ENCODE measurements at regions not wholly inside any gene's neighbourhood (a gene's known extent, or its start where the extent isn't known, plus 50 kb on each side); places are given as distances from the start of the nearest gene placed in this dataset.

GRCh38 chr18:56034949-56035348, 447.0 kb upstream of the TCF4 start:
- DNase-seq (ENCODE audit: low read depth in 2 of 2): no peak

GRCh38 chr18:56030060-56030459, 442.1 kb upstream of the TCF4 start:
- no peak for DNase-seq (ENCODE audit: low read depth in 2 of 2)

- DNase-seq (ENCODE audit: low read depth in 2 of 2): peak in 1 of 2 donors; percentile 7
Measured at GRCh38 chr18:56028514-56028913, 440.5 kb upstream of the TCF4 start.

GRCh38 chr18:56026509-56026908, 438.5 kb upstream of the TCF4 start:
- no peak for DNase-seq (ENCODE audit: low read depth in 2 of 2)

- DNase-seq (ENCODE audit: low read depth in 2 of 2): peak in 1 of 2 donors; percentile 50
Measured at GRCh38 chr18:56021809-56022195, 433.8 kb upstream of the TCF4 start.

GRCh38 chr18:56021136-56021808, 433.3 kb upstream of the TCF4 start:
- DNase-seq (ENCODE audit: low read depth in 2 of 2): peak; percentile 70 to 75

GRCh38 chr18:56019908-56020307, 431.9 kb upstream of the TCF4 start:
- DNase-seq (ENCODE audit: low read depth in 2 of 2): peak; percentile 73 to 76

GRCh38 chr18:56019156-56019555, 431.2 kb upstream of the TCF4 start:
- no peak for DNase-seq (ENCODE audit: low read depth in 2 of 2)

GRCh38 chr18:56009411-56009810, 421.4 kb upstream of the TCF4 start:
- DNase-seq (ENCODE audit: low read depth in 2 of 2): no peak

GRCh38 chr18:56003720-56004088, 415.7 kb upstream of the TCF4 start:
- DNase-seq (ENCODE audit: low read depth in 2 of 2): no peak

- DNase-seq (ENCODE audit: low read depth in 2 of 2): no peak
Measured at GRCh38 chr18:56003009-56003719, 415.2 kb upstream of the TCF4 start.

GRCh38 chr18:56001576-56001975, 413.6 kb upstream of the TCF4 start:
- no peak for DNase-seq (ENCODE audit: low read depth in 2 of 2)

- no peak for DNase-seq (ENCODE audit: low read depth in 2 of 2)
Measured at GRCh38 chr18:56000041-56000440, 412.0 kb upstream of the TCF4 start.

- DNase-seq (ENCODE audit: low read depth in 2 of 2): no peak
Measured at GRCh38 chr18:55999641-56000040, 411.6 kb upstream of the TCF4 start.

GRCh38 chr18:55998801-55999385, 410.9 kb upstream of the TCF4 start:
- DNase-seq (ENCODE audit: low read depth in 2 of 2): no peak

- no peak for DNase-seq (ENCODE audit: low read depth in 2 of 2)
Measured at GRCh38 chr18:55998071-55998522, 410.1 kb upstream of the TCF4 start.

- DNase-seq (ENCODE audit: low read depth in 2 of 2): no peak
Measured at GRCh38 chr18:55997151-55997561, 409.2 kb upstream of the TCF4 start.

- DNase-seq (ENCODE audit: low read depth in 2 of 2): no peak
Measured at GRCh38 chr18:55996717-55997116, 408.7 kb upstream of the TCF4 start.

GRCh38 chr18:55990186-55990585, 402.2 kb upstream of the TCF4 start:
- no peak for DNase-seq (ENCODE audit: low read depth in 2 of 2)

GRCh38 chr18:55988537-55988936, 400.5 kb upstream of the TCF4 start:
- peak; percentile 97 to 99 for DNase-seq (ENCODE audit: low read depth in 2 of 2)

GRCh38 chr18:55983433-55983832, 395.4 kb upstream of the TCF4 start:
- peak in 1 of 2 donors; percentile 24 for DNase-seq (ENCODE audit: low read depth in 2 of 2)

GRCh38 chr18:55982992-55983391, 395.0 kb upstream of the TCF4 start:
- DNase-seq (ENCODE audit: low read depth in 2 of 2): peak in 1 of 2 donors; percentile 62
